Fibroblast of pulmonary artery (primary cell): ENCODE measurements at regions not wholly inside any gene's neighbourhood (a gene's known extent, or its start where the extent isn't known, plus 50 kb on each side); places are given as distances from the start of the nearest gene placed in this dataset.

Experiments
- DNase-seq: peaks from one replicate; pipeline ENCODE4 v3.0.0-alpha.2; 2010; ENCODE audit warnings: low read depth
- H3K4me3 ChIP-seq: replicated peaks from 2 replicates; pipeline ENCODE4 v1.5.1; 2011; ENCODE audit warnings: low read depth, mild to moderate bottlenecking, control low read depth, low read length, moderate library complexity
- TF ChIP-seq, protein P1 (sequence below): IDR thresholded peaks from 2 replicates; pipeline ENCODE4 v1.5.1; 2011; ENCODE audit warnings: mild to moderate bottlenecking, control low read depth, low read length, inconsistent platforms; ENCODE audit errors: missing control alignments

DNA sequence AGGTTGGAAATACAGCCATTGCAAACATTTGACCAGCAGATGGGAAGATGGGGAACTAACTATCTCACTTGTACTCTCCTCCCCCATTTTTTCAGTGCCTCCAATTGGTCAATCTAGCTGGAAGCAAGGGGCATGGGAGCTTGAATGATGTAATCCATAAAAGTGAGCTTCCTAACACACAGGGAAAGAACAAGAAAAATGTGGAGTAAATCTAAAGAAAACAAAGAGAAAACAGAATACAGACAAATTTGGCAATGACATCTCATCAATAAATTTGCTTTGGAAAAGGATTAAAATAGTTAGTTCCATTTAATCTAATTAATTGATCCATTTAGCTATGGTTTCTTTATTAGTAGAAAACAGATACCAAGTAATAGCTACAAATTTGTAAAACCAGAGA lies 592.6 kb upstream of the SOX9 start:
- TF ChIP-seq, protein P1, sequence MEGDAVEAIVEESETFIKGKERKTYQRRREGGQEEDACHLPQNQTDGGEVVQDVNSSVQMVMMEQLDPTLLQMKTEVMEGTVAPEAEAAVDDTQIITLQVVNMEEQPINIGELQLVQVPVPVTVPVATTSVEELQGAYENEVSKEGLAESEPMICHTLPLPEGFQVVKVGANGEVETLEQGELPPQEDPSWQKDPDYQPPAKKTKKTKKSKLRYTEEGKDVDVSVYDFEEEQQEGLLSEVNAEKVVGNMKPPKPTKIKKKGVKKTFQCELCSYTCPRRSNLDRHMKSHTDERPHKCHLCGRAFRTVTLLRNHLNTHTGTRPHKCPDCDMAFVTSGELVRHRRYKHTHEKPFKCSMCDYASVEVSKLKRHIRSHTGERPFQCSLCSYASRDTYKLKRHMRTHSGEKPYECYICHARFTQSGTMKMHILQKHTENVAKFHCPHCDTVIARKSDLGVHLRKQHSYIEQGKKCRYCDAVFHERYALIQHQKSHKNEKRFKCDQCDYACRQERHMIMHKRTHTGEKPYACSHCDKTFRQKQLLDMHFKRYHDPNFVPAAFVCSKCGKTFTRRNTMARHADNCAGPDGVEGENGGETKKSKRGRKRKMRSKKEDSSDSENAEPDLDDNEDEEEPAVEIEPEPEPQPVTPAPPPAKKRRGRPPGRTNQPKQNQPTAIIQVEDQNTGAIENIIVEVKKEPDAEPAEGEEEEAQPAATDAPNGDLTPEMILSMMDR: no peak
- no peak overlapping the region for H3K4me3 ChIP-seq
- DNase-seq: no peak

DNA sequence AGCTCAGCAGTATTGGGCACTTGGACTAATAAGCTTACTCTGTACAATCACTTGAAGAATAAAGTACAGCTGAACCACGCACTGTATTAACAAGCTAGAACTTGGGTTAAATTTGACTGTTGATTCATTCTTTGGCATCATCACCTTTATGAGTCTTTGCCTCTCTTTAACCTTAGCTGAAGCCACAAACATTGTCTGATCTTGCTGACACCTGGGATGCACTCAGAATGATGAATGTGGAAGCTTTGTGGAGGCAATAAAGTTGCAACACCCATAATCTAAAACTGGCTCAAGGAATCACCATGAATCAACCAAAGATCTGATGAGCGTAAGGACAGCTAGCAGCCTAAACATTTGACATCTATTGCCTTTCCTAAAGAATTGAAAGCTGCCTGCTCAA lies 590.6 kb upstream of the SOX9 start:
- no peak overlapping the region for H3K4me3 ChIP-seq
- TF ChIP-seq, protein P1: no peak
- DNase-seq: no peak

DNA sequence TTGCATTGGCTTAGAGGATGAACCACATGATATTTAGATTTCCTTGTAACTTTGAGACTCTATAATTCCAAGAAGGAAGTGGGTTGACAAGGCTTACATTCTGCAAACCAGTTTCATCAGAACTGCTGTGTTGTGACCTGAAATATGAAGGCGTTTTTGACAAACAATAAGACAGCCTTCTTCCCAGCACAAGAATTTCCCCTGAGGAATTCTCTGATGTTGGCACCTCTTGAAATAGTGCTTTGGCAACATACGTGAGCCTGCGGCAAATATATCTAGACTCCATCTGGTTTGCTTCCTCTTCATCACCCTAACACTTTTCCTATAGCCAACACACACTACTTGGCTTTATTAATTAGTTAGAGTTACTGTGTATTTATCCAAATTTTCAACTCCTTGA lies 585.5 kb upstream of the SOX9 start:
- DNase-seq: no peak
- H3K4me3 ChIP-seq: no peak overlapping the region
- TF ChIP-seq, protein P1: no peak

DNA sequence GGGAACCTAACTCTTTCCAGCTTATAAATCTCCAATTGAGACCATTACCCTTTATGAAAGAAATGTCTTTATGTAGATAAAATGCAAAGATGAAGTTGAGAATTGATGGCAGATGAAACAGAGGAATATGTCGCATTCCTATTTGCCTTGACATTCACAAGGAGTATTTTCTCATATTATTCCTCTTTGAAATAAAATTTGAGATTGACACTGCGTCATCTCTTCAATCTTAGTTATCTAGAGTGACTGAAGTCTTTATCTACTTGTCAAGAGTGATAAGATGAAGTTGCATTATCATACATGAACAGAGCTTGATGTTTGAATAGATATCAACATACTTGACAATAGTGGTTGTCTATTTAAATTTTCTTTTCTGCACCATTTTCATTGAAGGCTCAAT lies 574.4 kb upstream of the SOX9 start:
- H3K4me3 ChIP-seq: no peak overlapping the region
- DNase-seq: no peak
- TF ChIP-seq, protein P1: no peak

DNA sequence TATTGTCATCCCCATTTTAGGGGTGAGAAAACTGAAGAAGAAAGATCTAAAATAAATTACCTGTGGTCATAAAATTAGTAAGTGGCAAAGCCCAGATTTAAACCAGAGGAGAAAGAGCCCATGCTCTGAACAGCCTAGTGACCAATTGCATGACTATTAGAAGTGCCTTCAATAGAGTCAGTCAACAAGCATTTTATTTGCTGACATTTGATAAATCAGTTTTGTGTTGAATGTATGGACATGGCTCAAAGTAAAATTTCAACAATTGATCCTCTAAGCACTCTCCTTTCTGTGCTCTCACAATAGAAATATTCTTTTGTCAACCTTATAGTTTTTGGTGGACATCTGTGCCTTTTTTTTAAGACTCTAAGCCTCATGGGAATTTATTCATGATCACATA lies 572.9 kb upstream of the SOX9 start:
- no peak for DNase-seq
- H3K4me3 ChIP-seq: no peak overlapping the region
- TF ChIP-seq, protein P1: no peak

DNA sequence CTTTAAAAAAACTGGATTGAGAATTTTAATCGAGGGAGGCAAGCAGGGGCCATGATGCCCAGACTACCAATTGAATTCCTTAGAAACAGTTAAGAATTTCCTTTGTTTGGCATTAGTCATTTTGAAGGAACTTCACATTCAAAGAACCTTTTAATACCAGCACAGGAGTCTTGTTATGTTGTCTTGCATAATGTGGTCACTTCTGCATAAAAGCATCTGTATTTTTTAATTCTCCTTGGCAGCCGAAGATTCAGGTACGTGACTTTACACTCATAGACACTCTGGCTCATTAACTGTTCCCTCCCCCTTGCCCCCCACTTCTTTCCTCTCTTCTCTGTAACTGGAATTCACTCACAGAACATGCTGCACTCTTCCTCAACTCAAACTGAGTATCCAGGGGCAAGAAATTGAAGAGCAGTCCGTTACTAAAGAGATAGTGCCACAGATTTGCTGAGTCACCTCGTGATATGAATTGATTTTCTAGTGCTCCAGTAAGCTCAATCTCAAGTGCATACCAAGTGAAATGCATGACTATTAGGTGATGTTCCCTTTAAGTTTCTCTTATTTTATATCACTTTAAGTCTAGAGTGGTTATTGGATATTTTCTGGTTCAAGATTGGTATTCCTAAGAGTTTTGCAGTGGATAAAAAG lies 572.2 kb upstream of the SOX9 start:
- DNase-seq: peak; percentile 0
- H3K4me3 ChIP-seq: no peak overlapping the region
- TF ChIP-seq, protein P1: no peak

DNA sequence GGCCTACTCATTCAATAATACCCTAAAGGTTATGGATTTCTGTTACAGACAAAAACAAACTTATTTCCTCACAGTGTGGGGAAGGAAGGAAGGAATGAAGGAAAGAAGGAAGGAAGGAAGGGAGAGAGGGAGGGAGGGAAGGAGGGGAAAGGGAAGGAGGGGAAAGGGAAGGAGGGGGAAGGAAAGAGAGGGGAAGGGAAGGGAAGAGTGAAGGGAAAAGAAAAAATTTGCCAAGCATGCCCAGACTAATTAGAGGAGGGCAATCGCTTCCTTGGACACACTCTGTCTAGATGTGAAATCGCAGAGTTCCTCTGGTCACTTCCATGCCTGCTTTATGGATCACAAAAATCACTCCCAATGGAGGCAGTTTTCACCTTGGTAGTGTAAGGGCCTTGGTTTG lies 570.1 kb upstream of the SOX9 start:
- DNase-seq: no peak
- TF ChIP-seq, protein P1: no peak
- no peak overlapping the region for H3K4me3 ChIP-seq
